AG09319 (cell line): ENCODE measurements at regions not wholly inside any gene's neighbourhood (a gene's known extent, or its start where the extent isn't known, plus 50 kb on each side); places are given as distances from the start of the nearest gene placed in this dataset.

ENCODE experiments used
- DNase-seq: peaks from one replicate; pipeline ENCODE4 v3.0.0-alpha.2; 2010; ENCODE audit warnings: low read depth; ENCODE audit errors: extremely low read depth
- CTCF ChIP-seq: IDR thresholded peaks from 2 replicates; pipeline ENCODE4 v1.5.1; 2011; ENCODE audit warnings: low read depth, mild to moderate bottlenecking, inconsistent platforms, low read length, moderate library complexity

GRCh38 chrX:117327373-117327772 is 789.2 kb downstream of the KLHL13 start:
- DNase-seq, result no peak
- TF ChIP-seq CTCF, result no peak

GRCh38 chrX:117325706-117326105 is 790.9 kb downstream of the KLHL13 start:
- no peak for DNase-seq
- no peak for TF ChIP-seq CTCF

GRCh38 chrX:117305168-117305766 is 811.3 kb downstream of the KLHL13 start:
- DNase-seq, result no peak
- no peak for TF ChIP-seq CTCF

GRCh38 chrX:117301086-117301485 is 815.5 kb downstream of the KLHL13 start:
- DNase-seq, result no peak
- TF ChIP-seq CTCF, result no peak

GRCh38 chrX:117291760-117292159 is 824.9 kb downstream of the KLHL13 start:
- no peak for TF ChIP-seq CTCF

GRCh38 chrX:117274965-117275364 is 812.2 kb upstream of the CT83 start:
- no peak for TF ChIP-seq CTCF
- no peak for DNase-seq

More at GRCh38 chrX:117291760-117292159, 824.9 kb downstream of the KLHL13 start:
- DNase-seq, result no peak
